Peyer's patch (tissue), 4 donors: ENCODE measurements at regions not wholly inside any gene's neighbourhood (a gene's known extent, or its start where the extent isn't known, plus 50 kb on each side); places are given as distances from the start of the nearest gene placed in this dataset.

Experiments
- CTCF ChIP-seq, 6 experiments: fragments of 450-650 bp in 4 of 6; fragments of 200-600 bp in 2 of 6; sonication (generic) in 1 of 6; IDR thresholded peaks; one replicate each; pipeline ENCODE4 v1.5.1; 2017 to 2019; ENCODE audit warnings: antibody characterized with exemption in 6 of 6, mild to moderate bottlenecking in 3 of 6, moderate library complexity in 1 of 6
- POLR2A ChIP-seq, 2 donors: fragments of 450-650 bp; IDR thresholded peaks; one replicate each; pipeline ENCODE4 v1.5.1; 2017; ENCODE audit warnings: antibody characterized with exemption in 2 of 2, mild to moderate bottlenecking in 2 of 2, moderate library complexity in 2 of 2

DNA sequence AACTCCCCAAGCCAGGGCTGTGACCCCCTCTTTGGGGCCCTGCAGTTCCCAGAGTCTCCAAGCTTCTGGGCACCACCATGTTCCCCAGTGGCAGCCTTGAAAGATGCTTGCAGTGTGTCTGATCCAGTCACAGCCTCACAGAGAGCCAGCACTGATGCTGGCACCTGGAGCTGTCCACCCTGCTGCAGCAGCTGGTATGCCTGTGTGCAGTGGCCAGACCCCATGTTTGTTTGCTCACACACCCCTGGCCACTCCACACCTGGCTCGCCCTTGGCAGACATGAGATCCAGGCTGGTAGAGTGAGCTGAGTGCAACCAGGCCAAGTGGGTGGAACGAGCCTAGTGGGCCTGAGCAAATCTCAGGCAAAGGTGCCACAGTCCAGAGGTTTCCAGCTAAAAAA is 106.0 kb downstream of the C9orf50 start:
- no peak for TF ChIP-seq CTCF (IDR thresholded peaks at IDR 0.05)
- TF ChIP-seq POLR2A (IDR thresholded peaks at IDR 0.05): no peak
